ENCODE measurements at regions not wholly inside any gene's neighbourhood (a gene's known extent, or its start where the extent isn't known, plus 50 kb on each side); places are given as distances from the start of the nearest gene placed in this dataset.

GRCh38 chr2:2405780-2406179 lies 74.7 kb upstream of the MYT1L start:
- Histone ChIP-seq H3K4me3 (no peak overlapping the region), H3K36me3 (ENCODE audit: insufficient read depth in 1 of 2, low read depth in 1 of 2) (no peaks in the 10 kb centered on the region), H3K9me3 (peaks cover 4% of the 10 kb centered on the region), H3K4me1 (no peaks in the 10 kb centered on the region), H3K27ac (no peak overlapping the region), H3K27me3 (ENCODE audit: insufficient read depth in 3 of 3, low read length in 2 of 3) (peaks cover 0 to 1% (median 0%) of the 10 kb centered on the region in 3 donors)
- WGBS, 3 donors: 69 to 74% (median 70%) methylated on average over 1 of the region's 1 CpG
- intact Hi-C loops (cut with DNase I): no loop called here
- ATAC-seq (no peak), DNase-seq (no peak)
- TF ChIP-seq CTCF (IDR thresholded peaks at IDR 0.05): no peak

- ATAC-seq: no peak
- 64 to 70% (median 65%) methylated on average over 18 of the region's 18 CpGs for WGBS, 3 donors
- DNase-seq: no peak
Observed at GRCh38 chr2:2400286-2401038, 69.4 kb upstream of the MYT1L start.

GRCh38 chr2:2399396-2399795 lies 68.3 kb upstream of the MYT1L start:
- Histone ChIP-seq H3K4me1 (no peaks in the 10 kb centered on the region), H3K27ac (no peak overlapping the region), H3K9me3 (no peaks in the 10 kb centered on the region), H3K4me3 (no peak overlapping the region), H3K27me3 (ENCODE audit: insufficient read depth in 3 of 3, low read length in 2 of 3) (peaks cover 0 to 3% (median 0%) of the 10 kb centered on the region in 3 donors), H3K36me3 (ENCODE audit: insufficient read depth in 1 of 2, low read depth in 1 of 2) (no peaks in the 10 kb centered on the region)
- 47 to 57% (median 56%) methylated on average over 8 of the region's 8 CpGs for WGBS, 3 donors
- intact Hi-C loops (cut with DNase I): no loop called here
- no peak for ATAC-seq
- no peak for DNase-seq
- TF ChIP-seq CTCF (IDR thresholded peaks at IDR 0.05): no peak

More at GRCh38 chr2:2400286-2401038, 69.4 kb upstream of the MYT1L start:
- intact Hi-C loops (cut with DNase I): no loop called here
- no peaks in the 10 kb centered on the region for H3K36me3 ChIP-seq (ENCODE audit: insufficient read depth in 1 of 2, low read depth in 1 of 2)
- no peak for TF ChIP-seq CTCF (IDR thresholded peaks at IDR 0.05)
- no peaks in the 10 kb centered on the region for H3K9me3 ChIP-seq
- no peak overlapping the region for H3K4me3 ChIP-seq
- H3K4me1 ChIP-seq: no peaks in the 10 kb centered on the region
- H3K27ac ChIP-seq: no peak overlapping the region
- peaks cover 0 to 3% (median 0%) of the 10 kb centered on the region in 3 donors for H3K27me3 ChIP-seq (ENCODE audit: insufficient read depth in 3 of 3, low read length in 2 of 3)

GRCh38 chr2:2392332-2392731 lies 61.3 kb upstream of the MYT1L start:
- H3K4me3 ChIP-seq: no peak overlapping the region
- no peaks in the 10 kb centered on the region for H3K36me3 ChIP-seq (ENCODE audit: insufficient read depth in 1 of 2, low read depth in 1 of 2)
- intact Hi-C loops (cut with DNase I): no loop called here
- TF ChIP-seq CTCF (IDR thresholded peaks at IDR 0.05): no peak
- 78 to 90% (median 81%) methylated on average over 2 of the region's 2 CpGs for WGBS, 3 donors
- no peaks in the 10 kb centered on the region for H3K4me1 ChIP-seq
- H3K27me3 ChIP-seq (ENCODE audit: insufficient read depth in 3 of 3, low read length in 2 of 3): no peaks in the 10 kb centered on the region
- ATAC-seq (no peak), DNase-seq (no peak)
- H3K9me3 ChIP-seq: no peaks in the 10 kb centered on the region
- H3K27ac ChIP-seq: no peak overlapping the region

GRCh38 chr2:2389215-2389614 lies 58.1 kb upstream of the MYT1L start:
- ATAC-seq (no peak), DNase-seq (no peak)
- Histone ChIP-seq H3K27me3 (ENCODE audit: insufficient read depth in 3 of 3, low read length in 2 of 3) (no peaks in the 10 kb centered on the region), H3K36me3 (ENCODE audit: insufficient read depth in 1 of 2, low read depth in 1 of 2) (no peaks in the 10 kb centered on the region), H3K4me3 (no peak overlapping the region), H3K9me3 (no peaks in the 10 kb centered on the region), H3K4me1 (no peaks in the 10 kb centered on the region), H3K27ac (no peak overlapping the region)
- TF ChIP-seq CTCF (IDR thresholded peaks at IDR 0.05): no peak
- intact Hi-C loops (cut with DNase I): no loop called here
